ENCODE measurements at regions not wholly inside any gene's neighbourhood (a gene's known extent, or its start where the extent isn't known, plus 50 kb on each side); places are given as distances from the start of the nearest gene placed in this dataset.

GRCh38 chr5:135234242-135234641 lies 164.8 kb downstream of the MACROH2A1 start:
- Histone ChIP-seq H3K4me1 (ENCODE audit: control insufficient read depth, insufficient read depth, low read length) (peaks cover 40% of the 10 kb centered on the region), H3K36me3 (ENCODE audit: control insufficient read depth in 2 of 2, insufficient read depth in 2 of 2, low read length in 2 of 2) (no peaks in the 10 kb centered on the region), H3K27me3 (ENCODE audit: control insufficient read depth in 1 of 2, insufficient read depth in 2 of 2, low read length in 2 of 2) (no peaks in the 10 kb centered on the region), H3K4me3 (ENCODE audit: low read length in 2 of 2) (no peak overlapping the region), H3K9ac (ENCODE audit: low read length in 2 of 2) (no peak overlapping the region), H3K9me3 (ENCODE audit: control insufficient read depth in 2 of 2, low read length in 2 of 2) (no peaks in the 10 kb centered on the region), H3K27ac (ENCODE audit: low read length) (no peak overlapping the region)

- Histone ChIP-seq H3K9me3 (ENCODE audit: control insufficient read depth in 2 of 2, low read length in 2 of 2) (no peaks in the 10 kb centered on the region), H3K9ac (ENCODE audit: low read length in 2 of 2) (no peak overlapping the region), H3K4me3 (ENCODE audit: low read length in 2 of 2) (no peak overlapping the region), H3K4me1 (ENCODE audit: control insufficient read depth, insufficient read depth, low read length) (peaks cover 33% of the 10 kb centered on the region), H3K27me3 (ENCODE audit: control insufficient read depth in 1 of 2, insufficient read depth in 2 of 2, low read length in 2 of 2) (no peaks in the 10 kb centered on the region), H3K27ac (ENCODE audit: low read length) (no peak overlapping the region), H3K36me3 (ENCODE audit: control insufficient read depth in 2 of 2, insufficient read depth in 2 of 2, low read length in 2 of 2) (no peaks in the 10 kb centered on the region)
Measured at GRCh38 chr5:135233477-135233876, 165.6 kb downstream of the MACROH2A1 start.

DNA sequence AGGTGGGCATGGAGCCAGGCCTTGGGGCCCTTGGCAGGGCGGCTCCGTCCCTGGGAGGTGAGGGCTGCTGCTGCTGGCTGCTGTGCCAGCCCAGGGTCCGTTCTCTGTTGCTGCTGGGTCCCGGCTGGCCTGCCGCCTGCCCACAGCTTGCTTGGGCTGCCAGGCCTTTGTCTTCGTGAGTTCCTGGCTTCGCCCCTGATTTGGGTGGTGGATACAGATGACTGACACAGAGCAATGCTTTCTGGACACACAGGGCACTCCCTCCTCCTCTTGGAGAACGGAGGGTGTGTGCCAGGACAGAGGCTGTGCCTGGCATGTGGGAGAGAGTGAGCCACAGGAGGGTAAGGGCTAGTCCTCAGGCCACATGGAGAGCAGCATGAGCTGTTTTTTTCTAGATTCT lies 166.1 kb downstream of the MACROH2A1 start:
- H3K4me1 ChIP-seq (ENCODE audit: control insufficient read depth, insufficient read depth, low read length): peaks cover 32% of the 10 kb centered on the region
- no peaks in the 10 kb centered on the region for H3K9me3 ChIP-seq (ENCODE audit: control insufficient read depth in 2 of 2, low read length in 2 of 2)
- H3K36me3 ChIP-seq (ENCODE audit: control insufficient read depth in 2 of 2, insufficient read depth in 2 of 2, low read length in 2 of 2): no peaks in the 10 kb centered on the region
- H3K9ac ChIP-seq (ENCODE audit: low read length in 2 of 2): no peak overlapping the region
- H3K4me3 ChIP-seq (ENCODE audit: low read length in 2 of 2): no peak overlapping the region
- no peak overlapping the region for H3K27ac ChIP-seq (ENCODE audit: low read length)
- no peaks in the 10 kb centered on the region for H3K27me3 ChIP-seq (ENCODE audit: control insufficient read depth in 1 of 2, insufficient read depth in 2 of 2, low read length in 2 of 2)

DNA sequence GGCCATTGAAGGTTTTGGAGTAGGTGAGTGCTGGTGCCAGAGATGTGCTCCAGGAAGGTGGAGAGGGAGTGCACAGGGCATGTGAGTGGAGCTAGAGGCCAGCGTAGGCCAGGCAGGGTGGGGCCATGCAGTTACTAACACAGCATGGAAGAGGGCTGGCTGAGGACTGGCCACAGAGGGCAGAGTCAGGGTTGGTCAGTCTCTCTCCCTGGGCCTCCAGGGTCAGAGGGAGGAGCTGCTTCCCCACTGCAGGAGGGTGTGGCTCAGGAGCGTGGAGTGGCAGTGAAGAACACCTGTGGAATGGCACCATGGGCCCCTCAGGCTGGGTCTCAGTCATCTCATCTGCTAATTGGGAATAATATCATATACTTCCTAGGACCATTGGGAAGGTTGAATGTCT lies 167.7 kb downstream of the MACROH2A1 start:
- Histone ChIP-seq H3K9ac (ENCODE audit: low read length in 2 of 2) (no peak overlapping the region), H3K9me3 (ENCODE audit: control insufficient read depth in 2 of 2, low read length in 2 of 2) (no peaks in the 10 kb centered on the region), H3K4me3 (ENCODE audit: low read length in 2 of 2) (no peak overlapping the region), H3K27me3 (ENCODE audit: control insufficient read depth in 1 of 2, insufficient read depth in 2 of 2, low read length in 2 of 2) (no peaks in the 10 kb centered on the region), H3K4me1 (ENCODE audit: control insufficient read depth, insufficient read depth, low read length) (peaks cover 25% of the 10 kb centered on the region), H3K27ac (ENCODE audit: low read length) (no peak overlapping the region), H3K36me3 (ENCODE audit: control insufficient read depth in 2 of 2, insufficient read depth in 2 of 2, low read length in 2 of 2) (no peaks in the 10 kb centered on the region)

GRCh38 chr5:135230251-135230925 lies 168.6 kb downstream of the MACROH2A1 start:
- no peak overlapping the region for H3K9ac ChIP-seq (ENCODE audit: low read length in 2 of 2)
- no peaks in the 10 kb centered on the region for H3K9me3 ChIP-seq (ENCODE audit: control insufficient read depth in 2 of 2, low read length in 2 of 2)
- no peaks in the 10 kb centered on the region for H3K36me3 ChIP-seq (ENCODE audit: control insufficient read depth in 2 of 2, insufficient read depth in 2 of 2, low read length in 2 of 2)
- H3K27me3 ChIP-seq (ENCODE audit: control insufficient read depth in 1 of 2, insufficient read depth in 2 of 2, low read length in 2 of 2): no peaks in the 10 kb centered on the region
- H3K27ac ChIP-seq (ENCODE audit: low read length): no peak overlapping the region
- peaks cover 30% of the 10 kb centered on the region for H3K4me1 ChIP-seq (ENCODE audit: control insufficient read depth, insufficient read depth, low read length)
- no peak overlapping the region for H3K4me3 ChIP-seq (ENCODE audit: low read length in 2 of 2)

GRCh38 chr5:135229679-135230132 lies 169.3 kb downstream of the MACROH2A1 start:
- H3K27ac ChIP-seq (ENCODE audit: low read length): no peak overlapping the region
- no peak overlapping the region for H3K9ac ChIP-seq (ENCODE audit: low read length in 2 of 2)
- peaks cover 0 to 1% of the 10 kb centered on the region in 2 donors for H3K27me3 ChIP-seq (ENCODE audit: control insufficient read depth in 1 of 2, insufficient read depth in 2 of 2, low read length in 2 of 2)
- no peak overlapping the region for H3K4me3 ChIP-seq (ENCODE audit: low read length in 2 of 2)
- H3K36me3 ChIP-seq (ENCODE audit: control insufficient read depth in 2 of 2, insufficient read depth in 2 of 2, low read length in 2 of 2): no peaks in the 10 kb centered on the region
- H3K4me1 ChIP-seq (ENCODE audit: control insufficient read depth, insufficient read depth, low read length): peaks cover 30% of the 10 kb centered on the region
- no peaks in the 10 kb centered on the region for H3K9me3 ChIP-seq (ENCODE audit: control insufficient read depth in 2 of 2, low read length in 2 of 2)

DNA sequence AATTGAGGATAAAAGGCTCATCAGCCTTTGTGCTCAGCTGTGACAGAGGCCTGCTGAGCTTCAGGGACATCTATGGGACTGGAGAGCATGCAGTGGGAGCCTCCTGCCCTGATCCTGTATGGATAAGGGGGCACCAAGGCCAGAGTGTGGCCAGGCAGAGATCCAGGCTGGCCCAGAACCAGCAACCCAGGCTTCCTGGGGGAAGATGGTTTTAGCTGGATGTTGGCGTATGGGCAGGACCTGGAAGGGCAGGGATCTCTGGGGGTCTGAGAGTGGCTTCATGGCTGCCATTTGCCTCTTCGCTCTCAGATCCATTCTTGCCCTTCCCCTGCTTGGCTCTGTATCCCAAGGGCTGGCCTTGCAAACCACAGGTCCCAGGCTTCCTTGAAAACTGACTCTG lies 169.9 kb downstream of the MACROH2A1 start:
- H3K4me1 ChIP-seq (ENCODE audit: control insufficient read depth, insufficient read depth, low read length): peaks cover 28% of the 10 kb centered on the region
- no peaks in the 10 kb centered on the region for H3K36me3 ChIP-seq (ENCODE audit: control insufficient read depth in 2 of 2, insufficient read depth in 2 of 2, low read length in 2 of 2)
- H3K9me3 ChIP-seq (ENCODE audit: control insufficient read depth in 2 of 2, low read length in 2 of 2): no peaks in the 10 kb centered on the region
- no peak overlapping the region for H3K4me3 ChIP-seq (ENCODE audit: low read length in 2 of 2)
- H3K27ac ChIP-seq (ENCODE audit: low read length): no peak overlapping the region
- peaks cover 0 to 3% of the 10 kb centered on the region in 2 donors for H3K27me3 ChIP-seq (ENCODE audit: control insufficient read depth in 1 of 2, insufficient read depth in 2 of 2, low read length in 2 of 2)
- H3K9ac ChIP-seq (ENCODE audit: low read length in 2 of 2): no peak overlapping the region

DNA sequence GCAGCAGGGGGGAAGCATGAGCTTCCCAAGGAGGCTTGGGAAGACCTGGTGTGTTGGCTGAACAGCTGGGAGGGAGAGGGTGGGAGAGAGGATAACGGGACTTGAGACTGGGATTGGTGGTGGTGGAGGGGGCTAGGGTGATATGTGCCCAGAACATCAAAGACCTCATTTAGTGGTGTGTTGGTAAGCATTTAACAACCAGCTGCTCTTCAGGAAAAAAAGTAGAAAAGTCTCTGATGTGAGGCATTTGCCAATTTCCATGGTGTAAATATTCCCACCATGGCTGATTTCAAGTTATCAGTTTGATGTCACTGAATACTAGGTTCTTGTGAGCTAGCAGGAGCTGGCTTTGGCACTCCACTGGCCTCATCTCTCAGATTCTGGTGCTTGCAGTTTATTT lies 170.8 kb downstream of the MACROH2A1 start:
- Histone ChIP-seq H3K27ac (ENCODE audit: low read length) (no peak overlapping the region), H3K4me1 (ENCODE audit: control insufficient read depth, insufficient read depth, low read length) (peaks cover 28% of the 10 kb centered on the region)

DNA sequence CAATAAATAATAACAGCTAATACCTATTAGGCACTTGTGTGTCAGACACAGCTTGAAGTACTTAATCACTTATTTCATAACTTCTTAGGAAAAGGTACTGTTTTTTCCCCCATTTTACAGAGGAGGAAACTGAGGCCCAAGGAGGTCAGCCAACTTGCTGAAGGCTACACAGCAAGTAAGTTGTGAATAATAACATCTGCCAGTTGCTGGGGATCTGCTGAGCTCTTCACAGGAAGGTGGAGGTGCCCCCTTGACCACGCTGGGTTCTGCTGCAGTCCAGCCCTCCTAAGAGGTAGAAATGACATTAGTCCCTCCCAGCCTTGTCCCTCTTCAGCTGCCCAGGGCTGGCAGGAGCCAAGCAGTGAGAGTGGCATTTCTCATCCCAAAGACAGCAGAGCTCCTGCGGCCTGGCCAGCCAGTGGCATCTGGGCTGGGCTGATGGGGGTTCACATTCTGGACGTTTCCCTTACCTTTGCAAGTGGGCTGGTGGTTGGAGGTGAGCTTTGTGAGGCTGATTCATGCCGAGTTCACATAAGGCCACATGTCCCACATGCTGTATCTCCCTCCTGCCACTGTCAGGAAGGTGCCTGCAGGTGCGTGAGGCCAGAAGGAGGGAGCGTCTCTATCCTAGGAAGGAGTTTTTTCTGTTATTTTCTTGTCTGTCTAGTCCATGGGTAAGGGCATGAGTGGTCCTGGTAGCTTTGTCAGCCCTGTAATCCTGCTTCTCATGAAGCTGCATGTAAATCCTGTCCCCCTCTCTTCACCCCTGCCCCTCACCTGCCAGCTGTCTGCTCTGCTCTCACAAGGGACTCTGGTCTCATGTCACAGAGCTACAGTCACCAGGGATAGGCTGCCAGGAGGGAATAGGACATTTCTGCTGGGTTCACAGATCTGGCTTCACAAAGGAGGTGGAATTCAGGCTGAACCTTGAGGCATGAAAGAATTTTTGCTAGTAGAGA lies 171.7 kb downstream of the MACROH2A1 start:
- peaks cover 0 to 3% of the 10 kb centered on the region in 2 donors for H3K27me3 ChIP-seq (ENCODE audit: control insufficient read depth in 1 of 2, insufficient read depth in 2 of 2, low read length in 2 of 2)
- no peaks in the 10 kb centered on the region for H3K9me3 ChIP-seq (ENCODE audit: control insufficient read depth in 2 of 2, low read length in 2 of 2)
- H3K4me1 ChIP-seq (ENCODE audit: control insufficient read depth, insufficient read depth, low read length): peaks cover 28% of the 10 kb centered on the region
- H3K4me3 ChIP-seq (ENCODE audit: low read length in 2 of 2): no peak overlapping the region
- H3K9ac ChIP-seq (ENCODE audit: low read length in 2 of 2): no peak overlapping the region
- H3K27ac ChIP-seq (ENCODE audit: low read length): no peak overlapping the region
- no peaks in the 10 kb centered on the region for H3K36me3 ChIP-seq (ENCODE audit: control insufficient read depth in 2 of 2, insufficient read depth in 2 of 2, low read length in 2 of 2)

More for the DNA sequence above, 170.8 kb downstream of the MACROH2A1 start:
- H3K36me3 ChIP-seq (ENCODE audit: control insufficient read depth in 2 of 2, insufficient read depth in 2 of 2, low read length in 2 of 2): no peaks in the 10 kb centered on the region
- no peak overlapping the region for H3K4me3 ChIP-seq (ENCODE audit: low read length in 2 of 2)
- H3K9ac ChIP-seq (ENCODE audit: low read length in 2 of 2): no peak overlapping the region
- peaks cover 0 to 3% of the 10 kb centered on the region in 2 donors for H3K27me3 ChIP-seq (ENCODE audit: control insufficient read depth in 1 of 2, insufficient read depth in 2 of 2, low read length in 2 of 2)
- H3K9me3 ChIP-seq (ENCODE audit: control insufficient read depth in 2 of 2, low read length in 2 of 2): no peaks in the 10 kb centered on the region

GRCh38 chr5:135225856-135226560 lies 173.0 kb downstream of the MACROH2A1 start:
- Histone ChIP-seq H3K4me1 (ENCODE audit: control insufficient read depth, insufficient read depth, low read length) (peaks cover 28% of the 10 kb centered on the region), H3K9me3 (ENCODE audit: control insufficient read depth in 2 of 2, low read length in 2 of 2) (no peaks in the 10 kb centered on the region), H3K9ac (ENCODE audit: low read length in 2 of 2) (no peak overlapping the region), H3K4me3 (ENCODE audit: low read length in 2 of 2) (no peak overlapping the region), H3K36me3 (ENCODE audit: control insufficient read depth in 2 of 2, insufficient read depth in 2 of 2, low read length in 2 of 2) (no peaks in the 10 kb centered on the region), H3K27me3 (ENCODE audit: control insufficient read depth in 1 of 2, insufficient read depth in 2 of 2, low read length in 2 of 2) (peaks cover 0 to 3% of the 10 kb centered on the region in 2 donors), H3K27ac (ENCODE audit: low read length) (no peak overlapping the region)
